DMS153 (cell line): ENCODE measurements at regions not wholly inside any gene's neighbourhood (a gene's known extent, or its start where the extent isn't known, plus 50 kb on each side); places are given as distances from the start of the nearest gene placed in this dataset.

ENCODE experiments used
- DNase-seq: peaks from one replicate; lab custom pipeline; 2025; lab: John Stamatoyannopoulos, UW

- DNase-seq, result peak; percentile 36
Measured at GRCh38 chr13:39159846-39160370, 121.7 kb downstream of the NHLRC3 start.

DNA sequence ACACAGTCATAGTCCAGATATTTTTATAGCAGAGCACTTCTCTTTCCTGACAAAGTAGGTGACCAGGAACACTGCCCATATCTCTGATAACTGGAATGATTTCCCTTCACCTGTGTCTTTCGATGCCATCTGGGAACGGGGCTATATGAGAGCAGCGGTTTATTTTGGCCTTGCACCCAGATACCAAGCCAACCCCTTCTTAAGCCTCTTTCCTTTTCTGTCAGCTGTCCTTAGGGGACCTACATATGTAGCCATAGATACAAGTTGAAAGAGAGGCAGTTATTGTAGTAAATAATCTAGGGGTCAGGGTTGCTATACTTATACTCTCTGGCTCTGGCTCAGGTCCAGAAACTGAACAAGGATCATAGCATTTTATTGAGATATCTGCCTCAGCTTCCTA, 128.8 kb downstream of the NHLRC3 start:
- no peak for DNase-seq

GRCh38 chr13:39170711-39171110, 132.5 kb downstream of the NHLRC3 start:
- no peak for DNase-seq

DNA sequence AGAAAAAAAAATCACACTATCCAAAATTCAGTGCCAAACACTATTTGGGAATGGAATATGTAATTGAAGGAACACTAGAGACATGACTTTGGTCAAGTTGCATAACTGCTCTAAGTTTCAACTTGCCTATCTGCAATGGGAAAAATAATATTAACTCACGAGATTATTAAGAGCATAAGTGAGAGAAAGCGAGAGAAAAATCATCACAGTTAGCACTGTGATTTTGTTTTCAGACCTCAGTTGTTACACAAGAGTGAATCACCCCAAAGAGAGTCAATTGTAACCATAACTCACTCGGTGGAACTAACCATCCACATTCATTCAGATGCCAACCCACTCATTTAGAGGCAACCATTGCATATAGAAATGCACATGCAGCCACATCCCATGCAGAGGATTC, 147.1 kb downstream of the NHLRC3 start:
- DNase-seq, result no peak

- DNase-seq, result no peak
Measured at GRCh38 chr13:39186205-39186875, 148.1 kb downstream of the NHLRC3 start.

DNA sequence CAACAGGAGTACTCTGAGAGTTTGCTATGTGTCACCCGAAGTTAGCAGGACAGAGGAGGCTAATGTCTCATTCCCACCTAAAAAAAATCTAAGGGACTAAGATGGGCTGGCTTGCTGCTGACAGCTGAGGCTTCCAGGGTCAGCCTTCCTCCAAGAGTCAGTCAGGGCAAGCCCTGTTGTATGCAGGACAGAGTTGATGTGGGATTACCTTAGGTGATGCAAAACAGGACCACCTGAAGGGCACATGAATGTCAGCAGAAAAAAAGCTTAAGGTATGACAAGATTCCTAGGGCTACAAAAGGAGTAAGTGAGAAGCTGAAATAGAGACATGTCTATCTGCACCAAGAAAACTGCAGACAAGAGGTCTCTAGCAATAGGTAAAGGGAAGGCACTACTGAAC, 151.5 kb downstream of the NHLRC3 start:
- DNase-seq, result no peak

- DNase-seq, result peak; percentile 57
Measured at GRCh38 chr13:39196965-39197646, 158.8 kb downstream of the NHLRC3 start.

DNA sequence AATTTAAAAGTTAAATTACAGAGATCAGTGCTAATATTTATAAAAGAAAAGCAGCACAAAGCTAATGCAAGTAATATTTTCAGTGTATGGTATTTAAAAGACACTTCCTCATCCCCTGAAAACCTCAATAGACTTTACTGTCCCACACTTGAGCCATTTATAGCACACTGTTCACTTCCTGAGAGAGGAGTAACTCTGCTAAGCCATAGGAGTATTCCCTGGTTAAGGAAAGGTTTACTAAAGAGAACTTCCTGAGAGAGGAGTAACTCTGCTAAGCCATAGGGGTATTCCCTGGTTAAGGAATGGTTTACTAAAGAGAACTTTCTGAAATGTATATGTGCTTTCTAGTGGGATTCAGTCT, 159.4 kb downstream of the NHLRC3 start:
- DNase-seq, result peak; percentile 57

- DNase-seq, result peak; percentile 20
Measured at GRCh38 chr13:39200249-39200910, 162.1 kb downstream of the NHLRC3 start.

DNA sequence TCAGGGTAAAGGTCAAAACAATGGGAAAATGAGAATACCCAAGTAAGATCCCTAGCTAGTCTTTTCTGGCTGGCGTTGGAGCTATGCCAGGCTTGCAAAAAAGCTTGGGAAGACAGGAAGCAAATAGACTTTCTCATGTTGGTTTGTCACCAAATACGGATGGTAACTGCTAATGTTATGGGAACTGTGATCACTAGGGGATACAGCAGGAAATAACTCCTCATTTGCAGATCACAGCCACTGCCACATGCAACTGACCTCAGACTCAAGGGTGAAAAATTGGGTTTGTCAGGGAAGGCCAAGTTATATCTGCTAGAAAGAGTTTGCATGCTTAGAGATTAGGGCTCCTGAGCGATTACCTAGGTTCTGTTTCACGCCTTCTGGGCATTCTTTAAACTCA, 162.9 kb downstream of the NHLRC3 start:
- peak; percentile 55 for DNase-seq

DNA sequence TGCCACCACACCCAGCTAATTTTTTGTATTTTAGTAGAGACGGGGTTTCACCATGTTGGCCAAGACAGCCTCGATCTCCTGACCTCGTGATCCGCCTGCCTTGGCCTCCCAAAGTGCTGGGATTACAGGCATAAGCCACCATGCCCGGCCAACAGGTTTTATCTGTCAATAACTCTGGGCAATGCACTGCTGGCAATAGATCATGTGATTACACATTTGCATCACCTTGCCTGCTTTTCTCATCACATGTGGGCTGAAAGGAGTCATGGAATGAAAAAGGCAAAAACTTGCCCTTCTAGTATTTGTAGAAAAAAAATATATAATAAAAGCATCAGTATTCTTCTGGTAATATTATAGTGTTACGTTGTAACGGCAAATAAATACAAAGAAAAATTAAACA, 164.5 kb downstream of the NHLRC3 start:
- DNase-seq, result no peak

DNA sequence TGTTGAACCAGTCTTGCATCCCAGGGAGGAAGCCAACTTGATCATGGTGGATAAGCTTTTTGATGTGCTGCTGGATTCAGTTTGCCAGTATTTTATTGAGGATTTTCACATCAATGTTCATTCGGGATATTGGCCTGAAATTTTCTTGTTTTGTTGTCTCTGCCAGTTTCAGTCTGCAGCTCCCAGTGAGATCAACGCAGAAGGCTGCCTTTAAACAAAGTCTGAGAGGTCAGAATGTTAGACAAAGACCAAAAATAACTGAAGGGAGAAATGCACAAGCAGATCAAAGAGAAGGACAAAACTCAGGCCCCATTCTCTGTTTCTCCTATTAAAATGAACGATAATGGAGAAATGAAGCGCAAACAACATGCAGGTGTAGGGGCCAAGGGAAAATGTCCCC, 170.4 kb downstream of the NHLRC3 start:
- no peak for DNase-seq

DNA sequence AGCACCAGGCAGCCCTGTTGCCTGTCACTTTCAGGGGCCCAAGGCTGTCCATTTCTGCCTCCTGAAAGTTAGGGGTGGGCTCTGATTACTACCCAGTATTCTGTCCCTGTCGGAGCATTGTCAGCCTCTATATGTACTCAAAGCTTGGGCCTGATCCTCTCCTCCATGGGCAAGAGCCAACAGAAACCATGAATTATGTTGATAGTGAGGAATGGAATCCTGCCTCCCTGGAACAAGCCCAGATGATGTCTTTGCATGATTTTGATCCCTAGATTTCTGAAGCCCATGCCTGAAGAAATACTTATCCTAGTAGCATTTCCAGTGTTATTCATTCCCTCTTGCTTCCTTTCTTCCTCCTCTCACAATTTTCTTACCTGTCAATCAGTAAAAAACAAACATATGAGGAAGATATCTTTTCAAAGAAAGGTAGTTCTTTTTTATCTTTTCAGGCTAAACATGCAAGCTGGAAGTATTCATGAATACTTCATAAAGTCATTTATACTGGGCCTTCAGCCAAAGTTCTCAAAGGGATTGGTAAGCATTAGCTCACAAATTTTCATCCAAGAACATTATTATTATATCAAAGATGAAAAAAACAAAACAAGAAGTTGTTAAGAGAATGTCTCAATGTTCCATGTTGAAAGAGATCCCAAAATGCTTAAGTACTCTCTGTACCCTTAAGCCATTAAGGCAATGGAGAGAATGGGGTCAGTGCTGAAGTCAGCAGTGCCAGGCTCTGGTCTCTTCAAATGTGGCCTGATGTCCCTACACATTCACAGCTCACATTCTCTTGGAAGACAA, 171.7 kb downstream of the NHLRC3 start:
- DNase-seq, result no peak

GRCh38 chr13:39210961-39211534, 172.8 kb downstream of the NHLRC3 start:
- DNase-seq, result no peak

- DNase-seq, result no peak
Measured at GRCh38 chr13:39215971-39216370, 177.7 kb downstream of the NHLRC3 start.

- no peak for DNase-seq
Measured at GRCh38 chr13:39217471-39217870, 179.2 kb downstream of the NHLRC3 start.

GRCh38 chr13:39224671-39225240, 186.5 kb downstream of the NHLRC3 start:
- no peak for DNase-seq

DNA sequence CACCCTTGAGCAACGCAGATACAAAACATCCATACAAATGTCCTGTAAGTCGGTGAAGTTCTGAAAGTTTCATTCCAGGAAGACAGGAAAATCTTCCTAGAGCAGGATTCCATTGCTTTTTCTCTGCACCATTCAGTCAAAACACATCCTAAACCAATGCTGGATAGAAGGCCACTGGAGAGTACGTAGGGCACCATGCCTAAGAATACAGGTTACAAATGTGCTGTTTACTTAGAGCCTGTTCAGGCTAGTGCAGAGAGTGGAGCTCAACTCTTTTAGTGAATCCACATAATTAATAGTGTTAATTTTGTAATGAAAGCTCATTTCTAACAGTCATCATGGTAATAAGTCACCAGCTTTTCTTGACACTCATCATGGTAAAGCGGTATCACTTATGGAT, 187.6 kb downstream of the NHLRC3 start:
- no peak for DNase-seq

DNA sequence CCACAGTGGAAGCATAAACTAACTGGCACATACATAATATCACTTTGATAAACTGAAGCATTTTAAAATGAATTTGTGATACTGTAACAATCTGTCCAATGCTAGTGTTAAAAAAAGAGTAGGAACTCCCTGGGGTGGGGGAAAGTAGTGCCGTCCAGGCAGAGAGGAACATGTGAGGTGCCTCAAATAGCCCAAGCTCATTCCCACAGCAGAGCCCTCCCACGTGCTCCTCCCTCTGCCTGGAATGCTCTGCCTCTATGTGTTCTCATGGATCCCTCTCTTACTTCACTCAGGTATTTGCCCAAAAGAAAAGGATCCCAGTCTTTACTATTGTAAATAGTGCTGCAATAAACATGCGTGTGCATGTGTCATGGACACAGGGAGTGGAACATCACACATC, 188.1 kb downstream of the NHLRC3 start:
- DNase-seq, result no peak

DNA sequence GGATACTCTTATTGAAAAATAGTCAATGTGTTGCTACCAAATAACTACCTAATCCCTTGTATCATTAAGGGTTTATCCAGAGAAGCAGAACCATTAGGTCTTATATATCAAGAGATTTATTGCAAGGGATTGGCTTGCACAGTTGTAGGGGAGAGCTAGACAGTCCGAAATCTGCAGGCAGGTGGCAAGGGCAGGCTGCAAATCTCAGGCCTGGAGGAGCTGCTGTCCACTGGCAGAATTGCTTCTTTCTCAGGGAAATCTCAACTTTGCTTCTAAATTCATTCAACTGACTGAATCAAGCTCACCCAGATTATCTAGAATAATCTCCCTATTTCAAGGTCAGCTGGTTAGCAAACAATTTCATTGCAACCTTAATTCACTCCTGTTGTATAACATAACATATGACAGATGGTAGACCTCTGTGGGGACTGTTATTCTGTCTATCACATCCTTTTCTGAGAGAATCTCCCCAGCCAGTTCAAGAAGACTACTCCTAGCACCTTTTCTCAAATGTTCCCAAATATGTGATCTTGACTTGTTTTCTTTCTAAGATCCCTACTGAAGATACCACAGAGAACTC, 194.2 kb downstream of the NHLRC3 start:
- DNase-seq, result no peak

GRCh38 chr13:39232999-39233398, 194.7 kb downstream of the NHLRC3 start:
- no peak for DNase-seq
